ENCODE measurements at regions not wholly inside any gene's neighbourhood (a gene's known extent, or its start where the extent isn't known, plus 50 kb on each side); places are given as distances from the start of the nearest gene placed in this dataset.

GRCh38 chr12:123040106-123040505 lies 59.6 kb downstream of the ARL6IP4 start:
- no peak for DNase-seq

- no peak for DNase-seq
These were observed 58.5 kb downstream of the ARL6IP4 start for GRCh38 chr12:123038966-123039365.

GRCh38 chr12:123038486-123038885 lies 58.0 kb downstream of the ARL6IP4 start:
- no peak for DNase-seq

GRCh38 chr12:123037791-123038190 lies 57.3 kb downstream of the ARL6IP4 start:
- DNase-seq: no peak

- no peak for DNase-seq
These were observed 56.2 kb downstream of the ARL6IP4 start for GRCh38 chr12:123036466-123037285.

GRCh38 chr12:123035841-123036240 lies 55.4 kb downstream of the ARL6IP4 start:
- no peak for DNase-seq

GRCh38 chr12:123034865-123035264 lies 54.4 kb downstream of the ARL6IP4 start:
- no peak for DNase-seq

GRCh38 chr12:123034022-123034541 lies 53.6 kb downstream of the ARL6IP4 start:
- DNase-seq: no peak

- no peak for DNase-seq
These were observed 53.0 kb downstream of the ARL6IP4 start for GRCh38 chr12:123033392-123034021.

- DNase-seq: no peak
These were observed 52.4 kb downstream of the ARL6IP4 start for GRCh38 chr12:123032736-123033391.
